GM13977 (cell line): ENCODE measurements at regions not wholly inside any gene's neighbourhood (a gene's known extent, or its start where the extent isn't known, plus 50 kb on each side); places are given as distances from the start of the nearest gene placed in this dataset.

Experiments used
- DNase-seq: peaks from one replicate; pipeline ENCODE4 v3.0.0; 2012; ENCODE audit warnings: low spot score
- CTCF ChIP-seq: IDR thresholded peaks from 2 replicates; pipeline ENCODE4 v1.5.1; 2012; ENCODE audit warnings: mild to moderate bottlenecking, control low read depth; ENCODE audit not compliant: insufficient read depth; ENCODE audit errors: extremely low read depth, missing control alignments
- in situ Hi-C: fragments of 300-500 bp; cut with MboI; formaldehyde crosslinking; loops from one replicate; pipeline ENCODE4 v1.12.0; 2022; ENCODE audit warnings: low sequenced_read_pairs, low pct_unique_long_range_greater_than_20kb, mixed read lengths, inconsistent platforms; ENCODE audit not compliant: unreplicated experiment

GRCh38 chr6:11343963-11344723 lies 111.7 kb upstream of the NEDD9 start:
- TF ChIP-seq CTCF = no peak
- DNase-seq = no peak
- in situ Hi-C loops = no loop called here

GRCh38 chr6:11341867-11342266 lies 109.4 kb upstream of the NEDD9 start:
- in situ Hi-C loops = no loop called here
- no peak for DNase-seq
- TF ChIP-seq CTCF = no peak

GRCh38 chr6:11341303-11341702 lies 108.8 kb upstream of the NEDD9 start:
- no peak for DNase-seq
- no peak for TF ChIP-seq CTCF
- in situ Hi-C loops = no loop called here

- in situ Hi-C loops = no loop called here
- DNase-seq = no peak
- no peak for TF ChIP-seq CTCF
These were observed 106.9 kb upstream of the NEDD9 start for GRCh38 chr6:11339380-11339779.

- in situ Hi-C loops = no loop called here
- no peak for TF ChIP-seq CTCF
These were observed 104.8 kb upstream of the NEDD9 start for GRCh38 chr6:11337306-11337705.

GRCh38 chr6:11335826-11336225 lies 103.4 kb upstream of the NEDD9 start:
- DNase-seq = no peak
- in situ Hi-C loops = no loop called here
- TF ChIP-seq CTCF = no peak

More at GRCh38 chr6:11337306-11337705, 104.8 kb upstream of the NEDD9 start:
- no peak for DNase-seq
